Fibroblast of lung (primary cell): ENCODE measurements at regions not wholly inside any gene's neighbourhood (a gene's known extent, or its start where the extent isn't known, plus 50 kb on each side); places are given as distances from the start of the nearest gene placed in this dataset.
"Not testable (repeated sequence)": the region's sequence is repeated elsewhere in the genome, so short reads cannot be mapped to it uniquely, and the experiment has no call there.

Experiments
- CTCF ChIP-seq, 2 donors: IDR thresholded peaks in 1 of 2; conservative IDR thresholded peaks in 1 of 2; 1 replicate in 1 of 2; 2 replicates in 1 of 2; pipeline ENCODE4 v1.5.1; 2011 to 2012; ENCODE audit warnings: low read length in 2 of 2, control low read depth in 1 of 2, inconsistent platforms in 1 of 2, low read depth in 1 of 2, mild to moderate bottlenecking in 1 of 2
- EZH2 ChIP-seq: IDR thresholded peaks from 2 replicates; pipeline ENCODE4 v1.5.1; 2012; ENCODE audit warnings: low read length, control low read depth, mild to moderate bottlenecking; ENCODE audit errors: missing control alignments

GRCh38 chr2:56061327-56061726 is 122.5 kb upstream of the CCDC85A start:
- not testable (repeated sequence) for TF ChIP-seq CTCF (conservative IDR thresholded peaks at IDR 0.05 in 1 of 2, IDR thresholded peaks at IDR 0.05 in 1 of 2; ENCODE audit: low read depth in 1 of 2, low read length in 2 of 2); EZH2
